HG03457 (cell line): ENCODE measurements at regions not wholly inside any gene's neighbourhood (a gene's known extent, or its start where the extent isn't known, plus 50 kb on each side); places are given as distances from the start of the nearest gene placed in this dataset.
A peak's percentile ranks its signal among the peaks of the same experiment; 100 is the strongest.
"Not testable (repeated sequence)": the region's sequence is repeated elsewhere in the genome, so short reads cannot be mapped to it uniquely, and the experiment has no call there.

Source experiments
- ATAC-seq: cut with Tn5 transposase; IDR thresholded peaks from one replicate; pipeline ENCODE4 v1.9.1; 2021; ENCODE audit warnings: moderate number of reproducible peaks; ENCODE audit not compliant: unreplicated experiment

- ATAC-seq = no peak
Measured at GRCh38 chr12:46087916-46088439, 97.6 kb upstream of the SCAF11 start.

- no peak for ATAC-seq
Measured at GRCh38 chr12:46084666-46085631, 94.6 kb upstream of the SCAF11 start.

- ATAC-seq = no peak
Measured at GRCh38 chr12:46082490-46083200, 92.3 kb upstream of the SCAF11 start.

- no peak for ATAC-seq
Measured at GRCh38 chr12:46073321-46073720, 82.9 kb upstream of the SCAF11 start.

- peak; percentile 94 for ATAC-seq
Measured at GRCh38 chr12:46071769-46072624, 81.6 kb upstream of the SCAF11 start.

- ATAC-seq = no peak
Measured at GRCh38 chr12:46071335-46071734, 81.0 kb upstream of the SCAF11 start.

GRCh38 chr12:46067094-46067493 lies 76.7 kb upstream of the SCAF11 start:
- no peak for ATAC-seq

GRCh38 chr12:46065412-46066166 lies 75.2 kb upstream of the SCAF11 start:
- ATAC-seq = peak; percentile 74

GRCh38 chr12:46064548-46064947 lies 74.2 kb upstream of the SCAF11 start:
- ATAC-seq = no peak

- not testable (repeated sequence) for ATAC-seq
Measured at GRCh38 chr12:46058697-46059096, 68.3 kb upstream of the SCAF11 start.

- ATAC-seq = no peak
Measured at GRCh38 chr12:46050805-46051204, 60.4 kb upstream of the SCAF11 start.

- no peak for ATAC-seq
Measured at GRCh38 chr12:46049665-46050064, 59.3 kb upstream of the SCAF11 start.

GRCh38 chr12:46046436-46046835 lies 56.1 kb upstream of the SCAF11 start:
- no peak for ATAC-seq

GRCh38 chr12:46043972-46044520 lies 53.7 kb upstream of the SCAF11 start:
- ATAC-seq = no peak
